Kidney (tissue), 13 donors: ENCODE measurements at regions not wholly inside any gene's neighbourhood (a gene's known extent, or its start where the extent isn't known, plus 50 kb on each side); places are given as distances from the start of the nearest gene placed in this dataset.
"Not testable (repeated sequence)": the region's sequence is repeated elsewhere in the genome, so short reads cannot be mapped to it uniquely, and the experiment has no call there.

Source experiments
- DNase-seq, 5 donors: peaks; one replicate each; pipeline ENCODE4 v3.0.0-alpha.2; 2013 to 2020
- FAIRE-seq: peaks from 2 replicates; lab custom pipeline; 2012; peaks lifted over from hg19 to GRCh38; lab: Jason Lieb, UNC
- H3K27ac ChIP-seq, 2 donors: one replicate each; pipeline ENCODE4 v1.7.0; 2013; ENCODE audit warnings: low read depth in 2 of 2, low read length in 2 of 2, inconsistent platforms in 1 of 2
- H3K27me3 ChIP-seq: one replicate; pipeline ENCODE4 v1.7.1; 2013; ENCODE audit warnings: low read length, inconsistent platforms; ENCODE audit not compliant: control insufficient read depth, insufficient read depth
- H3K36me3 ChIP-seq, 3 donors: one replicate each; pipeline versions ENCODE4 v1.7.0 to v1.7.1; 2013; ENCODE audit warnings: low read length in 3 of 3, control low read depth in 1 of 3, inconsistent platforms in 1 of 3; ENCODE audit not compliant: insufficient read depth in 3 of 3, control insufficient read depth in 2 of 3
- H3K4me1 ChIP-seq, 3 donors: one replicate each; pipeline versions ENCODE4 v1.7.0 to v1.7.1; 2013; ENCODE audit warnings: low read length in 3 of 3, inconsistent platforms in 1 of 3, low read depth in 1 of 3; ENCODE audit not compliant: control insufficient read depth in 2 of 3, insufficient read depth in 2 of 3
- H3K4me3 ChIP-seq, 3 donors: one replicate each; pipeline versions ENCODE4 v1.7.0 to v1.8.1; 2013; ENCODE audit warnings: low read length in 3 of 3, control low read depth in 1 of 3, inconsistent platforms in 1 of 3
- H3K9ac ChIP-seq, 3 donors: one replicate each; pipeline versions ENCODE4 v1.7.0 to v1.7.1; 2013; ENCODE audit warnings: low read length in 3 of 3, control low read depth in 1 of 3, inconsistent platforms in 1 of 3
- H3K9me3 ChIP-seq, 3 donors: one replicate each; pipeline versions ENCODE4 v1.7.0 to v1.7.1; 2013; ENCODE audit warnings: low read length in 3 of 3, control low read depth in 1 of 3, inconsistent platforms in 1 of 3; ENCODE audit not compliant: control insufficient read depth in 2 of 3, insufficient read depth in 1 of 3
- CTCF ChIP-seq: IDR thresholded peaks from 3 replicates; pipeline ENCODE4 v1.5.1; 2012; ENCODE audit warnings: mild to moderate bottlenecking, moderate library complexity, borderline replicate concordance; ENCODE audit not compliant: insufficient read depth; ENCODE audit errors: extremely low read depth
- intact Hi-C: fragments of 100-400 bp; cut with DNase I; formaldehyde crosslinking; loops from one replicate; pipeline ENCODE4 v1.11.1; 2022
- donor health status: control.
- donor health status: control.
- donor health status: control.
- donor health status: control.
- donor health status: control.
- donor health status: DM: yes; HTN: yes; CAD: no.
- donor health status: Normal renal cell carcinoma (clear cell type).

GRCh38 chr11:38384568-38384967 lies 1786.5 kb upstream of the RAG2 start:
- Histone ChIP-seq H3K36me3 (no peaks in the 10 kb centered on the region), H3K27me3 (no peaks in the 10 kb centered on the region), H3K4me1 (no peaks in the 10 kb centered on the region), H3K4me3 (no peak overlapping the region), H3K9me3 (no peaks in the 10 kb centered on the region), H3K27ac (no peak overlapping the region), H3K9ac (no peak overlapping the region)
- TF ChIP-seq CTCF = no peak
- DNase-seq = no peak
- intact Hi-C loops = no loop called here
- FAIRE-seq = no peak

GRCh38 chr11:38365274-38365673 lies 1767.2 kb upstream of the RAG2 start:
- H3K27me3 ChIP-seq = no peaks in the 10 kb centered on the region
- no peak overlapping the region for H3K4me3 ChIP-seq
- DNase-seq (no peak), FAIRE-seq (no peak)
- H3K27ac ChIP-seq = no peak overlapping the region
- no peak for TF ChIP-seq CTCF
- H3K9me3 ChIP-seq = no peaks in the 10 kb centered on the region
- no peaks in the 10 kb centered on the region for H3K36me3 ChIP-seq
- H3K4me1 ChIP-seq = no peaks in the 10 kb centered on the region
- no peak overlapping the region for H3K9ac ChIP-seq
- intact Hi-C loops = no loop called here

DNA sequence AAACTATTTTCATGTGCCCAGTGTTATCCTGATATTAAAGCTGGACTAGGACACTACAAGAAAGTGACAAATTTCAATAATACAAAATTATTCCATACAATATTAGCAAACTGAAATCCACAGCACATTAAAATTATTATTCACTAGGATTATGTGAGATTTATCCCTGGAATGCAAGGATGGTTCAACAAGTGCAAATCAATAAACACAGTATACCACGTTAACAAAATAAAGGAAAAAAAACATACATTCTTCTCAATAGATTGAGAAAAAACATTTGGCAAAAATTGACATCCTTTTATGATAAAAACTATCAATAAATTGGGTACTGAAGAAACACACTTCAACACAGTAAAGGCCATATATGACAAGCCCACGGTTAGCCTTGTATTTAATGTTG lies 1758.2 kb upstream of the RAG2 start:
- Histone ChIP-seq H3K4me1 (no peaks in the 10 kb centered on the region), H3K36me3 (no peaks in the 10 kb centered on the region), H3K4me3 (no peak overlapping the region), H3K9me3 (no peaks in the 10 kb centered on the region), H3K27ac (no peak overlapping the region), H3K9ac (no peak overlapping the region), H3K27me3 (no peaks in the 10 kb centered on the region)
- no peak for FAIRE-seq
- intact Hi-C loops = no loop called here
- no peak for TF ChIP-seq CTCF
- DNase-seq = no peak

- intact Hi-C loops = no loop called here
- FAIRE-seq (no peak), DNase-seq (no peak)
- no peak overlapping the region for H3K27ac ChIP-seq
- H3K27me3 ChIP-seq = no peaks in the 10 kb centered on the region
- no peaks in the 10 kb centered on the region for H3K9me3 ChIP-seq
- TF ChIP-seq CTCF = no peak
- H3K4me3 ChIP-seq = no peak overlapping the region
- H3K36me3 ChIP-seq = no peaks in the 10 kb centered on the region
- H3K9ac ChIP-seq = no peak overlapping the region
- H3K4me1 ChIP-seq = no peaks in the 10 kb centered on the region
These were observed 1747.2 kb upstream of the RAG2 start for GRCh38 chr11:38345286-38345685.

DNA sequence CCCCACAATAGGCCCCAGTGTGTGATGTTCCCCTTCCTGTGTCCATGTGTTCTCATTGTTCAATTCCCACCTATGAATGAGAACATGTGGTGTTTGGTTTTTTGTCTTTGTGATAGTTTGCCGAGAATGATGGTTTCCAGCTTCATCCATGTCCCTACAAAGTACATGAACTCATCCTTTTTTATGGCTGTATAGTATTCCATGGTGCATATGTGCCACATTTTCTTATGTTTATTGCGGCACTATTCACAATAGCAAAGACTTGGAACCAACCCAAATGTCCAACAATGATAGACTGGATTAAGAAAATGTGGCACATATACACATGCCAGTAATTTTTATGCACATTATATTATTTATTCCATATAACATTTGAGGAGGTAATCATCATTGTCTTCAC lies 1743.6 kb upstream of the RAG2 start:
- H3K27me3 ChIP-seq, H3K4me3 ChIP-seq, DNase-seq, H3K9me3 ChIP-seq, H3K36me3 ChIP-seq, intact Hi-C loops, H3K9ac ChIP-seq, H3K4me1 ChIP-seq, H3K27ac ChIP-seq, FAIRE-seq: not testable (repeated sequence)
